AG04450 (cell line): ENCODE measurements at regions not wholly inside any gene's neighbourhood (a gene's known extent, or its start where the extent isn't known, plus 50 kb on each side); places are given as distances from the start of the nearest gene placed in this dataset.
A peak's percentile ranks its signal among the peaks of the same experiment; 100 is the strongest.
"Not testable (repeated sequence)": the region's sequence is repeated elsewhere in the genome, so short reads cannot be mapped to it uniquely, and the experiment has no call there.

Experiments used
- CTCF ChIA-PET: fragments of 300-600, 350-600 bp; formaldehyde crosslinking; extraction: SDS; loops from one replicate; lab custom pipeline; 2022; ENCODE audit warnings: antibody characterized with exemption, inconsistent platforms; lab: Charles Lee
- POLR2A ChIA-PET: fragments of 350-600 bp; formaldehyde crosslinking; extraction: SDS; loops from one replicate; lab custom pipeline; 2021; ENCODE audit warnings: antibody characterized with exemption, inconsistent platforms; lab: Yijun Ruan, JAX
- DNase-seq: peaks from one replicate; pipeline ENCODE4 v3.0.0-alpha.2; 2011; ENCODE audit warnings: low read depth, low spot score
- H3K27ac ChIP-seq: one replicate; pipeline ENCODE4 v1.5.1; 2012; ENCODE audit warnings: low read depth, low read length, control low read depth
- H3K27me3 ChIP-seq: one replicate; pipeline ENCODE4 v1.6.0; 2012; ENCODE audit warnings: low read length; ENCODE audit not compliant: control insufficient read depth, insufficient read depth
- H3K4me3 ChIP-seq: 2 replicates; pipeline ENCODE4 v1.5.1; 2011; ENCODE audit warnings: mild to moderate bottlenecking, low read depth, low read length, control low read depth
- H3K9me3 ChIP-seq: 2 replicates; pipeline ENCODE4 v1.5.1; 2012; ENCODE audit warnings: low read length; ENCODE audit not compliant: control insufficient read depth, insufficient read depth
- CTCF ChIP-seq: IDR thresholded peaks from 2 replicates; pipeline ENCODE4 v1.5.1; 2011; ENCODE audit warnings: low read depth, low read length, control low read depth, inconsistent platforms

- DNase-seq: no peak
- peaks cover 44% of the 10 kb centered on the region for H3K9me3 ChIP-seq
- peaks cover 17% of the 10 kb centered on the region for H3K27me3 ChIP-seq
- CTCF ChIA-PET: no interaction called here
- no peak for TF ChIP-seq CTCF
- H3K27ac ChIP-seq: no peak overlapping the region
- POLR2A ChIA-PET: no interaction called here
- H3K4me3 ChIP-seq: no peak overlapping the region
Measured at GRCh38 chr7:359766-360361, 69.9 kb downstream of the FOXL3 start.

- Histone ChIP-seq H3K27me3 (peaks cover 17% of the 10 kb centered on the region), H3K27ac (no peak overlapping the region), H3K9me3 (peaks cover 41% of the 10 kb centered on the region), H3K4me3 (no peak overlapping the region)
- ChIA-PET POLR2A (no interaction called here), CTCF (no interaction called here)
- no peak for TF ChIP-seq CTCF
- DNase-seq: no peak
Measured at GRCh38 chr7:360454-361100, 70.6 kb downstream of the FOXL3 start.

GRCh38 chr7:361182-361581, 71.2 kb downstream of the FOXL3 start:
- Histone ChIP-seq H3K9me3 (peaks cover 41% of the 10 kb centered on the region), H3K27me3 (peaks cover 17% of the 10 kb centered on the region)
- DNase-seq, POLR2A ChIA-PET, H3K4me3 ChIP-seq, CTCF ChIA-PET, H3K27ac ChIP-seq: not testable (repeated sequence)

- POLR2A ChIA-PET: no interaction called here
- H3K9me3 ChIP-seq: peaks cover 35% of the 10 kb centered on the region
- CTCF ChIA-PET: no interaction called here
- H3K4me3 ChIP-seq: peak overlapping the region; percentile 4; the same call in 1 of the 2 replicates
- TF ChIP-seq CTCF: no peak
- H3K27ac ChIP-seq: no peak overlapping the region
- peaks cover 17% of the 10 kb centered on the region for H3K27me3 ChIP-seq
- DNase-seq: no peak
Measured at GRCh38 chr7:361680-362401, 71.9 kb downstream of the FOXL3 start.

GRCh38 chr7:362402-363096, 72.6 kb downstream of the FOXL3 start:
- ChIA-PET CTCF (no interaction called here), POLR2A (no interaction called here)
- DNase-seq: no peak
- TF ChIP-seq CTCF: no peak
- Histone ChIP-seq H3K4me3 (peak overlapping the region; percentile 4), H3K27ac (no peak overlapping the region), H3K27me3 (peaks cover 17% of the 10 kb centered on the region), H3K9me3 (peaks cover 33% of the 10 kb centered on the region)
